ENCODE measurements at regions not wholly inside any gene's neighbourhood (a gene's known extent, or its start where the extent isn't known, plus 50 kb on each side); places are given as distances from the start of the nearest gene placed in this dataset.

- Histone ChIP-seq H3K4me3 (ENCODE audit: low read depth, low read length, poor library complexity, severe bottlenecking) (no peak overlapping the region), H4K20me1 (ENCODE audit: insufficient read depth, low read length) (no peaks in the 10 kb centered on the region), H3K9me2 (ENCODE audit: low read depth, low read length) (no peaks in the 10 kb centered on the region), H3K4me1 (ENCODE audit: insufficient read depth, low read length, severe bottlenecking) (no peaks in the 10 kb centered on the region), H3K4me2 (ENCODE audit: low read length) (no peak overlapping the region), H3K27ac (ENCODE audit: low read depth, low read length, poor library complexity, severe bottlenecking) (no peak overlapping the region), H3K27me3 (ENCODE audit: insufficient read depth, low read length) (no peaks in the 10 kb centered on the region), H3K79me2 (ENCODE audit: insufficient read depth, low read length) (no peaks in the 10 kb centered on the region), H3K9me3 (ENCODE audit: low read length) (no peaks in the 10 kb centered on the region), H2AFZ (ENCODE audit: low read length) (no peak overlapping the region), H3F3A (ENCODE audit: insufficient read depth, low read length) (no peaks in the 10 kb centered on the region), H3K9ac (ENCODE audit: low read length) (no peak overlapping the region), H3K36me3 (ENCODE audit: insufficient read depth, low read length) (no peaks in the 10 kb centered on the region)
- TF ChIP-seq EZH2 (IDR thresholded peaks at IDR 0.05; ENCODE audit: borderline replicate concordance, low read length) (no peak), CTCF (IDR thresholded peaks at IDR 0.05; ENCODE audit: low read length) (no peak)
Observed at GRCh38 chr12:67579662-67580003, 68.9 kb upstream of the DYRK2 start.

DNA sequence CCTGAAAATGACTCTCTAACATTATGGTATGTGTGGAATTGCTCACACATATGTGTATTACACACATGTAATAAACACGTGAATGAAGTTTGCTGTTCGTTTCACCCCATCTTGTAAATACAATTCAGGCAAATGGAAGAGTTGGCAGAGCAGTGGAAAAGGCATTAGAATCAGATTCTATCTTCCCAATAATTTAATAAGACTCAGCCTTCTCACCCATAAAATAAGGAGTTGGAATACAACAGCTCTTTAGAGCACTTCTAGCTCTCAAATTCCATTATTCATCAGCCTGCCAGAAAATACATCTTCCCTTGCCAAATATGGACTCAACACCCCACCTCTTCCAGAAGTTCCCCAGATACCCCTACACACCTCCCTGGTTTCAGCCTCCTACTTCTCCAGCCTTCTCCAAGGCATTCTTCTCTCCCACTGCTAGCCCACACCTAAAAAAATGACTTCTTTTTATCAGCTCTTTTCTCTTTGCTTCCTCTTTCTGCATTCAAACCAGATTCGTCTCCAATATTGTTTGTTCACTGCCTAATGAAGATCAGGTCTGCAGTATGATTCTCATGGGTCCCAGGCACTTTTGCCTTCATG is 66.2 kb upstream of the DYRK2 start:
- no peaks in the 10 kb centered on the region for H3K4me1 ChIP-seq (ENCODE audit: insufficient read depth, low read length, severe bottlenecking)
- no peaks in the 10 kb centered on the region for H3K9me3 ChIP-seq (ENCODE audit: low read length)
- H3K36me3 ChIP-seq (ENCODE audit: insufficient read depth, low read length), result no peaks in the 10 kb centered on the region
- no peak for TF ChIP-seq EZH2 (IDR thresholded peaks at IDR 0.05; ENCODE audit: borderline replicate concordance, low read length)
- no peak for TF ChIP-seq CTCF (IDR thresholded peaks at IDR 0.05; ENCODE audit: low read length)
- H3K9ac ChIP-seq (ENCODE audit: low read length), result no peak overlapping the region
- no peak overlapping the region for H3K4me3 ChIP-seq (ENCODE audit: low read depth, low read length, poor library complexity, severe bottlenecking)
- no peak overlapping the region for H2AFZ ChIP-seq (ENCODE audit: low read length)
- H3K9me2 ChIP-seq (ENCODE audit: low read depth, low read length), result no peaks in the 10 kb centered on the region
- no peaks in the 10 kb centered on the region for H4K20me1 ChIP-seq (ENCODE audit: insufficient read depth, low read length)
- no peaks in the 10 kb centered on the region for H3F3A ChIP-seq (ENCODE audit: insufficient read depth, low read length)
- H3K27ac ChIP-seq (ENCODE audit: low read depth, low read length, poor library complexity, severe bottlenecking), result no peak overlapping the region
- no peaks in the 10 kb centered on the region for H3K27me3 ChIP-seq (ENCODE audit: insufficient read depth, low read length)
- H3K79me2 ChIP-seq (ENCODE audit: insufficient read depth, low read length), result no peaks in the 10 kb centered on the region
- H3K4me2 ChIP-seq (ENCODE audit: low read length), result no peak overlapping the region

- no peaks in the 10 kb centered on the region for H3K36me3 ChIP-seq (ENCODE audit: insufficient read depth, low read length)
- no peaks in the 10 kb centered on the region for H3K4me1 ChIP-seq (ENCODE audit: insufficient read depth, low read length, severe bottlenecking)
- no peaks in the 10 kb centered on the region for H4K20me1 ChIP-seq (ENCODE audit: insufficient read depth, low read length)
- H3K4me2 ChIP-seq (ENCODE audit: low read length), result no peak overlapping the region
- no peaks in the 10 kb centered on the region for H3F3A ChIP-seq (ENCODE audit: insufficient read depth, low read length)
- H3K9me3 ChIP-seq (ENCODE audit: low read length), result no peaks in the 10 kb centered on the region
- H3K27me3 ChIP-seq (ENCODE audit: insufficient read depth, low read length), result no peaks in the 10 kb centered on the region
- H3K4me3 ChIP-seq (ENCODE audit: low read depth, low read length, poor library complexity, severe bottlenecking), result no peak overlapping the region
- H3K9me2 ChIP-seq (ENCODE audit: low read depth, low read length), result no peaks in the 10 kb centered on the region
- H3K79me2 ChIP-seq (ENCODE audit: insufficient read depth, low read length), result no peaks in the 10 kb centered on the region
- H3K27ac ChIP-seq (ENCODE audit: low read depth, low read length, poor library complexity, severe bottlenecking), result no peak overlapping the region
- no peak for TF ChIP-seq EZH2 (IDR thresholded peaks at IDR 0.05; ENCODE audit: borderline replicate concordance, low read length)
- TF ChIP-seq CTCF (IDR thresholded peaks at IDR 0.05; ENCODE audit: low read length), result no peak
- H3K9ac ChIP-seq (ENCODE audit: low read length), result no peak overlapping the region
- H2AFZ ChIP-seq (ENCODE audit: low read length), result no peak overlapping the region
Observed at GRCh38 chr12:67582844-67583243, 65.7 kb upstream of the DYRK2 start.
